Testis (tissue), 2 donors: ENCODE measurements at regions not wholly inside any gene's neighbourhood (a gene's known extent, or its start where the extent isn't known, plus 50 kb on each side); places are given as distances from the start of the nearest gene placed in this dataset.

Source experiments
- POLR2A ChIP-seq: fragments of 450-650 bp; IDR thresholded peaks from one replicate; pipeline ENCODE4 v1.6.1; 2017; ENCODE audit warnings: antibody characterized with exemption, mild to moderate bottlenecking, moderate library complexity
- TF ChIP-seq, protein P1 (sequence below), 3 experiments: fragments of 450-650 bp in 2 of 3; fragments of 200-600 bp in 1 of 3; sonication (generic) in 1 of 3; IDR thresholded peaks; one replicate each; pipeline ENCODE4 v1.5.1; 2016 to 2019; ENCODE audit warnings: antibody characterized with exemption in 3 of 3, mild to moderate bottlenecking in 2 of 3, moderate library complexity in 1 of 3

DNA sequence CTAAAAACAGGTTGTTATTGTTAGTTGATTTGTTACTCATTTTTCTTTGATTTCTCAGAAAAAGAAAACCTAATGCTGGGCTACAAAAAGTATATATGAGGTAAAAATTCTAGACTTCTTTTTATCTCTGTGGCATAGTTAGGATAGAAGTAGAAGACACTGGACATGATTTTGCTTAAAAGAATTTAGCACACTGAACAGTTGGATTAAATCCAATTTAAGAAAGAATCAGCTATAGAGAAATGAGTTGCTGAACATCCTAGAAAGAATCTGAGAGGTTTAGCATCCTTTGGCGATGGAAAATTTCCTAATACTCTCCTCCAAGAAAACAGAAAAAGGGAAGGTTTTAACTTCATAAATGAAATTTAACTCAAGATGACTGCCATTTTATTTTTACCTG is 259.7 kb downstream of the TBL1XR1 start:
- TF ChIP-seq, protein P1, sequence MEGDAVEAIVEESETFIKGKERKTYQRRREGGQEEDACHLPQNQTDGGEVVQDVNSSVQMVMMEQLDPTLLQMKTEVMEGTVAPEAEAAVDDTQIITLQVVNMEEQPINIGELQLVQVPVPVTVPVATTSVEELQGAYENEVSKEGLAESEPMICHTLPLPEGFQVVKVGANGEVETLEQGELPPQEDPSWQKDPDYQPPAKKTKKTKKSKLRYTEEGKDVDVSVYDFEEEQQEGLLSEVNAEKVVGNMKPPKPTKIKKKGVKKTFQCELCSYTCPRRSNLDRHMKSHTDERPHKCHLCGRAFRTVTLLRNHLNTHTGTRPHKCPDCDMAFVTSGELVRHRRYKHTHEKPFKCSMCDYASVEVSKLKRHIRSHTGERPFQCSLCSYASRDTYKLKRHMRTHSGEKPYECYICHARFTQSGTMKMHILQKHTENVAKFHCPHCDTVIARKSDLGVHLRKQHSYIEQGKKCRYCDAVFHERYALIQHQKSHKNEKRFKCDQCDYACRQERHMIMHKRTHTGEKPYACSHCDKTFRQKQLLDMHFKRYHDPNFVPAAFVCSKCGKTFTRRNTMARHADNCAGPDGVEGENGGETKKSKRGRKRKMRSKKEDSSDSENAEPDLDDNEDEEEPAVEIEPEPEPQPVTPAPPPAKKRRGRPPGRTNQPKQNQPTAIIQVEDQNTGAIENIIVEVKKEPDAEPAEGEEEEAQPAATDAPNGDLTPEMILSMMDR (IDR thresholded peaks at IDR 0.05) = no peak
- TF ChIP-seq POLR2A = no peak
